Activated CD4-positive, alpha-beta T cell treated with anti-CD3 and anti-CD28 coated beads for 48 hours (primary cell): ENCODE measurements at regions not wholly inside any gene's neighbourhood (a gene's known extent, or its start where the extent isn't known, plus 50 kb on each side); places are given as distances from the start of the nearest gene placed in this dataset.

Source experiments
- DNase-seq: peaks from one replicate; pipeline ENCODE4 v3.0.0-alpha.2; 2020

- no peak for DNase-seq
These were observed 552.7 kb upstream of the TENM3 start for GRCh38 chr4:181690498-181690897.

- no peak for DNase-seq
These were observed 550.2 kb upstream of the TENM3 start for GRCh38 chr4:181692965-181693364.

GRCh38 chr4:181693517-181693916 lies 549.7 kb upstream of the TENM3 start:
- DNase-seq, result no peak

GRCh38 chr4:181698221-181698620 lies 545.0 kb upstream of the TENM3 start:
- no peak for DNase-seq

GRCh38 chr4:181701214-181701613 lies 542.0 kb upstream of the TENM3 start:
- DNase-seq, result no peak

- DNase-seq, result no peak
These were observed 541.3 kb upstream of the TENM3 start for GRCh38 chr4:181701894-181702293.

GRCh38 chr4:181702864-181703495 lies 540.2 kb upstream of the TENM3 start:
- no peak for DNase-seq

GRCh38 chr4:181710143-181710542 lies 533.1 kb upstream of the TENM3 start:
- DNase-seq, result no peak

- DNase-seq, result no peak
These were observed 531.8 kb upstream of the TENM3 start for GRCh38 chr4:181711387-181711786.

- DNase-seq, result no peak
These were observed 514.8 kb upstream of the TENM3 start for GRCh38 chr4:181728305-181728966.

GRCh38 chr4:181731900-181732299 lies 511.3 kb upstream of the TENM3 start:
- DNase-seq, result no peak

GRCh38 chr4:181737744-181738143 lies 505.5 kb upstream of the TENM3 start:
- no peak for DNase-seq

GRCh38 chr4:181739031-181739430 lies 504.2 kb upstream of the TENM3 start:
- no peak for DNase-seq

GRCh38 chr4:181741513-181741912 lies 501.7 kb upstream of the TENM3 start:
- DNase-seq, result no peak

- DNase-seq, result no peak
These were observed 497.1 kb upstream of the TENM3 start for GRCh38 chr4:181745933-181746625.

GRCh38 chr4:181748581-181748980 lies 494.6 kb upstream of the TENM3 start:
- DNase-seq, result no peak

- no peak for DNase-seq
These were observed 490.7 kb upstream of the TENM3 start for GRCh38 chr4:181752516-181752915.

GRCh38 chr4:181753207-181753606 lies 490.0 kb upstream of the TENM3 start:
- DNase-seq, result no peak

- no peak for DNase-seq
These were observed 487.4 kb upstream of the TENM3 start for GRCh38 chr4:181755846-181756245.

GRCh38 chr4:181756451-181757095 lies 486.6 kb upstream of the TENM3 start:
- DNase-seq, result no peak

- DNase-seq, result no peak
These were observed 486.1 kb upstream of the TENM3 start for GRCh38 chr4:181757098-181757497.

- no peak for DNase-seq
These were observed 485.1 kb upstream of the TENM3 start for GRCh38 chr4:181757910-181758660.

- no peak for DNase-seq
These were observed 482.6 kb upstream of the TENM3 start for GRCh38 chr4:181760560-181760959.
